Anterior cingulate cortex (tissue), 58 donors: ENCODE measurements at regions not wholly inside any gene's neighbourhood (a gene's known extent, or its start where the extent isn't known, plus 50 kb on each side); places are given as distances from the start of the nearest gene placed in this dataset.
A peak's percentile ranks its signal among the peaks of the same experiment; 100 is the strongest.
"Not testable (repeated sequence)": the region's sequence is repeated elsewhere in the genome, so short reads cannot be mapped to it uniquely, and the experiment has no call there.

Experiments
- DNase-seq, 58 donors: peaks; one replicate each; lab custom pipeline; 2025; lab: John Stamatoyannopoulos, UW

DNA sequence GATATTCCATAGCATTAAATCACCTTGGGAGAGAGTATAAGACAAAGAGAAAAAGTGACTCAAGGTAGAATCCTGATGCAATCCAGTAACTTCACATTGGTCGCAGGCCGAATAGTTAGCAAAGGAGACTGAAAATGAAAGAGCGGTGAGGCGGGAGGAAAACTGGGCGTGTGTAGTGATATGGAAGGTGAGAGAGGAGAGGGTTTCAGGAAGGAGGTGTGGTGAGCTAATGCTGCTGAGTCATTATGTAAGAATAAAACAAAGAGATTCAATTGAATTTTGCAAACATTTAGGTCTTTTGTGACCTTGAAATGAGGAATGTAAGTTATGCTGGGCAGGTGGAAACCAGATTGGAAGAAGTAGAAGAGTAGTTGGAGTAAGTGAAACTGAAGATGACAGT, 235.3 kb downstream of the C3orf38 start:
- no peak for DNase-seq

DNA sequence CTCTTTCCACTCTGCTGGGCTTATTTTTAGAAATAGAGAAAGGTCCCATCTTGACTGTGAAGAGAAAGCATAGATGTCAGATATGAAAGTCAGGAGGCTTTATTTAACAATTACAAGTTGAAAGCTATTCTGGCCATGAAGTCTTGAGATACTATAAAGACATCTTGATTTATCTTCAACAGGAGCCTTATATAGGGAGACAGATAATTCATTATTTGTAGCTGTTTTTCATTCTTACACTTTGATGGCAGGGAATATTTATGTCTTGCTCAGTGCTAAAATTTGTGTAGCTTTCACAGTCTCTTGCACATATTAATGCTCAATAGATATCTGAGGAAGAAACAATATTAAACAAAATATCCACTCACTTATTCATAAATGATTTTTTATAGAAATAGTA, 248.8 kb downstream of the C3orf38 start:
- no peak for DNase-seq

DNA sequence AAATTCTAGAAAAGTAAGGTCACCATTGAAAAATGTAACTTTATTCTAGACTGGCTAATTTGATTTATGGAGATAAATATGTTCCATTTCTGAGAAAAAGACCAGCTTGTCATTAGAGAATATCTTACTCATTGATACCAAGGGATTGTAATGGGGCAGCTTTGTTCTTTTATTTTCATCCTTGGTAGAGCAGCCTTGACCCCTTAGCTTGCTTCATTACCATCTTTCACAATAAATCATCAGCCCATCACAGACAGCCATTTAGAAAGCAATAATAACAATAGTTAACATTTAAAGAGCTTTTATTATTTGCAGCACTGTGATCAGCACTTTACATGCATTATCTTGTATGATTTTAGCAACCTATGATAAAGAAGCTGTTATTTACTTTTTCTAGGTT, 253.6 kb downstream of the C3orf38 start:
- no peak for DNase-seq

DNA sequence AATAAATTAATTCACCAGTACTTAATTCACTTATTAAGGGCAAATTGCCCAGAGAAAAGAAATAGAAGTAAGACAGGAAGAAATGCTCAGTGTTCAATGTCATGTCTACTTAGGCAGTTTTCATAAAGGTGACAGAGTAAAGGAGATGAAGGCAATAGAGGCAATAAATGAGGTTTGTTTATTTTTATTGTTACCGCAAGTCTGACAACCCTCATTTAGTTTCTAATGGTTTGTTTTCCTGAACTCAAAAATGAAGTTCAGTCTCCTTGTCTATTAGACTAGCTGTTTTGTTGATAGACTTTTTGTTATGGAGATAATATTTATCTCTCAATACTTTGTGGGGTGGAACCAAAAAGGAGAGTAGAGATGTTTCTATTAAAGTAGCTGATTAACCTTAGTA, 258.3 kb downstream of the C3orf38 start:
- DNase-seq, result no peak

DNA sequence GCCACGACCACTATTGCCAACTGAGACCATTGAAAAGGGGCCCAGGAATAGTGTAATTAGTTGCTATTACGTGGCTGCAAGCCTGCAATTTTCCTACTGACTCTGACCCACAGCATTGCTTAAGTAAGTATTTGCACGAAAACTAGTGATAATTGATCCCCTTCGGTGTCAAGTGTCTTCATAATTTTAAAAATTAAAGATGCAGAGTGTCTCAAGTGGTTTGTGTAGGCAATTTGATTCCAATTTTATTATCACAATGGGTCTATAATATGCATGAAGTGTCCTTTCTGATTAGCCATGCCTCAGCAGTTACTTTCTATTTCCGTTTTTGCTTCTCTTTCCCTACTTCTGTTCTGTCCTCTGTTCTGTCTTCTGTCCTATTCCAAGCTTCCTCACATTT, 259.2 kb downstream of the C3orf38 start:
- DNase-seq, result no peak

DNA sequence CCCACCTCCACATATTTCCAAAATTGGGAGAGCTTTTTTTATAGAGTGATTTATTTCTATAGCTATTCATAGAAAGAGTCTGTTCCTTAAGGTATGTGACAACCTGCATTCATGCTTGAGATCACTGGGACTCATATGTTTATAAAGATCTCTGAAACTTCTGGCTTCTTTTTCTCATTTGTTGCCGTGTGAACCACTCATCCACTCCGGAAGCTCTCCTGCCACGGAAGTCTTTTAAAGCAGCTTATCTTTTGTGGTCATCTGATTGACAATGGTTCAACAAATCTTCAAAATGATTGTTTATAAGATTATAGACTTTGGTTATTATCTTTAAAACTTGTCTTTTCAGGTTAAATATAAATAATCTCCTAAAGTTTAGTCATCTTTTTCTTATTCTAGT, 260.5 kb downstream of the C3orf38 start:
- no peak for DNase-seq

DNA sequence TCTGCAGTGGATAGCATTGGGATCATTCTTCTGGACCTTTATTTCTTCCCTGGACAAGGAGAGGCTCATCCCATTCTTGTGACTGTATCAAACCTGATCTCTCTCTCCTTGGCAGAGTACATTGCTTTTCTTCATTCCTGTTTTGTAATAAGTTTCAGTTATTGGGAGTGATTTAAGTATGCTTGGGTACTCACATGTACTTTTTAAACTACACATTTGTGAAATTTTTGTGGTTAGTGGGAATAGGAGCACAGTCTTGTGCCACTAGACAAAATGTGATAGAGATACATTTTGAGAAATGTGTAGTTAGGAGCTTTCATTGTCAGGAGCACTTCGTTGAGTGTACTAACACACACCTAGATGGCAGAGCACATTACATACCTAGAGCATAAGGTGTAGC, 262.6 kb downstream of the C3orf38 start:
- no peak for DNase-seq

DNA sequence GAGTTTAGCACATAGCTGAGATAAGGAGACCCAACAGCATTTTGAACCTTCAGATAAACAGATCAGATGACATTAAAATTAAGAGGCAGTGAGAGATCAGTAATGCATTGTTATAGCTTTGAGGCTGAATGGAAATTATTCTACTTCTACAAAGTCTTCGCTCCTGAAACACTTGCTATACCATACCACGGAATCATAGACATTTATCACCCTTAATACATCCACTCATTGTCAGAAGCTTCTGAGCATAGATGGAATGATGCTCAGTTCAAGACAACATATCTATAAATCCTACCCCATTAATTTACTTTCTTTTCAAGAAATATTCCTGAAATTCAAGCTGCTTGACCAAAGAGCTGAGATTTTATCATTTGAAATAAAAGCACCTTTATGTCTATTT, 266.7 kb downstream of the C3orf38 start:
- no peak for DNase-seq

DNA sequence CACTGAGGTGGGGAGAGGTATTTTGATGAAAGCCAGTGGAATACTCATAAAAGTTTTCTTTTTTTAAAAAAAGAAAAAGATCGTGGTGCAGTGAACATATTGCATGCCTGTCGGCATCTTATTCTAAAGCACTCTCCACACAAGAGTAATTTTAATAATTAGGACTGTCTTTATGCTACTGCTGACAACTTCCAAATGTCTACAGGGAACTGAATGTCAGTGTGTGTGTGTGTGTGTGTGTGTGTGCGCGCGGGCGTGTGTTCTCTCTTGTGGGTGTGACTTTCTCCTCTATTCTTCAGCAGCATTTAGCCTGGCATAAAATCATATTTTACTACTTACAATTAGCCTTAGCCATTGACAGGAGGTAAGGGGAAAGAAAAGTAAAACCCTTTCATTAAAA, 268.5 kb downstream of the C3orf38 start:
- no peak for DNase-seq

DNA sequence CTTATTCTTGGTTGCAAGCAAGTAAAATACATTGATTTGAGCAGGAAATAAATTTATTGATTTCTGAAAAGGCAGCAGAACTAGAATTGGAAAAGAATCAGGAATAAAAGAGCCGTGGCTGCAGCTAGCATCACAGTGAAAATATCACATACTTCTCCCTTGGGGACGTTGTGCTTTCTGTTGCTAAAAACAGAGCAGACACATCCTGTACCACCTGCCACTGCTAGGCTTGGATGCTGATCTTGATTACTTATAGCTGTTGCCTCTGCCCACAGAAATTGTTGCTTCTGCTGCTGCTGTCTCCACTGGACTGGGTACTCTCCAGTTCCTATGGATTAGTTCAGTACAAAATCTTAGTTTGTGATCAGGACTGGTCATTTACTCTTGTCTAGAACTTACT, 283.8 kb downstream of the C3orf38 start:
- peak in 24 of 58 donors; percentile 0 to 36 (median 6) for DNase-seq

DNA sequence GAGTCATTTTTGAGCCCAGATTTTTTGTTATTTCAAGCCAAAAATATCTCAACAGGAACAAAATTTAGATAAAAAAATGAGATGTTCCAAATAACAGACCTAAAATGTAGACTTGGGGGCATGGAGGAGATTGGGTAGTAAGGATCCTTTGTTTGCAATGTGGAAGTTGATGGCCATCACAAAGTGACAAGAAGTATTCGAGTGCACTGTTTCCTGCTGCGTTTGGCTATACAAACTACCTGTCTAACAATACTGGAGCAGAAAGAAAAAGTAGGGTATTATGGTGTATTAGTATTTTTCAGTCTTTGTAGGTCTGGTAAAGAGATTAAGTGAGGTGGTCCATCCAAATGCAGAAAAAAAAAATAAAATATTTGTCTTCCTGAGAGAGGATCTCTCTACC, 284.2 kb downstream of the C3orf38 start:
- no peak for DNase-seq

DNA sequence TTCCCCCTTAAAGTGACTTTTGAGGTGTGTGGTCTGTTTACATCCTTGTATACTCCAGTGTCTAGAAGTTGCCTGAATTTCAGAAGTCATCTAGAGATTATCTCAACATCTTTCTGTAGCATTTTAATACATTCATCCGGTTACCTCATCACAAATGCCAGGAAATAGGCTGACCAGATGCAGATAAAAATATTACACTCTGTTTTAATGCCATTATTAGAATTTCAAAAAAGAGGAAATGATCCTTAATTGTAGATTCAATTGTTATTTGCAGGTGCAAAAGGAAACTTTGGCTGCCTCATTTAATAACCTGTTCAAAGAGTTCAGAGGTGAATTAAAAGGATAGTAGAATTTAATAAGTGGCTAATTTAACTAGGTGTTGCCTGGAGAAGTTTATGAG, 290.9 kb downstream of the C3orf38 start:
- DNase-seq, result no peak

DNA sequence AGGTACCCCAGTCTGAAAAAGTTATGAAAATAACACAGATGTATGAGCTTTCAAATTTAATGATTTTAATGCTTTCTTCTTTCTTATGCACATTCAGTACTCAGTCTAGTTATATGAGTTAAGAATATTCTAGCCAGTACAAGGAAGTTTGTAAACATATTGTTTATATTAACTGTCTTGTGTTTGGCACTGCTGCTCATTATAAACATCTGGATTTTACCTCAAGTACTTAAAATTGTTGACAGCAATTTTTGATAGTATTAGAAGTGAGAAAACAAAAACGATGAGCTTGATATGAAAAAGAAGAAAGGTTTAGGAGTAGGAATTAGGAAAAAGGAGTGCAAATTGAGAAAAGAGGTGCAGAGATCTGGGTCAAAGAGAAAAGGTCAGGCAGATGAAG, 293.3 kb downstream of the C3orf38 start:
- no peak for DNase-seq

DNA sequence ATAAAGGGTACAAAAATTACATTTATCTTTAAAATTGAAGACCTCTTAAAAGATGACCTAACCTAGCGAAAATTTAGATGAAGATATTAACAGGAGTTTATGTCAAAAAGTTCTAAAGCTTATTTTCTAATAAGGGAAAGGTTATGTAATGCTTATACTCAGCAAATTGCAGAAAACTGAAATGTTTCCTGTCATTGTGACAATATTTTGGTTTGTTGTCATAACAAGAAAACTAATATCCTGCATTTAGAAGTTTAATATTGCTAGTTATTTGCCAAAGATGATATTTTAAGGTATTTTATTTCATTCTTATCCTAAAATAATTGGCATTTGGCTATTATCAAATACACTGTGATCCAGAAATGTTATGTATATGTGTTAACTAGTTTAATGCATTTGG, 294.5 kb downstream of the C3orf38 start:
- DNase-seq, result no peak

DNA sequence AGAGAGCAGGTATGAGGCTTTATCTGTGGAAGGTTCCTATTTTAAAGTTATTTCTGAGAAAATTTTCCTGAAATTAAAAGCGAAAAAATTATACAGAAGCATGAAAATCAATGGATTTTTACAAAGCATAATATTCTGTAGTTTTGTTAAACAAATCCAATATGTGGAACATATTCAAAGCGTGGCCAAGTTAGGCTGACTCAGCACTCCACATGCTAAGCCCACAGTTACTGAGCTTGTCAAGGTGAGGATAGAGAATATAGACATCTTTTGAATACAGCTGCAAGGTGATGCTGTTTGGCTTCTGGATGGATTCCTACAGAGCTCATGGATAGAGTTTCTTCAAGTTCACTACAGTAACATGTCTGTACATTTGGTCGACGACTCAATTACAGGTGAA, 302.5 kb downstream of the C3orf38 start:
- DNase-seq, result no peak

DNA sequence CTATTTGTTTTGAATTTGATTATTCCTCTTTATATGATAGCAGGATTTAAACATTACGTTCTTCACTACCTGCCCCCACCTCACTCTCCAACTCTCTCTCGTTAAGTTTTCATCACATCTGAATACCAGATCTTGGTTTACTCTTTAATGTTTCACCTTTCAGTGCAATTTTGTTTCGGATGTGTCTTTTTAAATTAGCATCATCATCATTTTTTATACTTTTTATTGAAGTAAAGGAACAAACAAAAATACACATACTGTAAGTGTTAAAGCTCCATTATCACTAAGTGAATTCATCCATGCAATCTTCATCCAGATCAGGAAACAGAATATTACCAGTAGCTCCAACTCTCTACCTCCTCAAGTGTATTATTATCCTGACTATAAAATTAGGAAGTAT, 310.6 kb downstream of the C3orf38 start:
- no peak for DNase-seq

DNA sequence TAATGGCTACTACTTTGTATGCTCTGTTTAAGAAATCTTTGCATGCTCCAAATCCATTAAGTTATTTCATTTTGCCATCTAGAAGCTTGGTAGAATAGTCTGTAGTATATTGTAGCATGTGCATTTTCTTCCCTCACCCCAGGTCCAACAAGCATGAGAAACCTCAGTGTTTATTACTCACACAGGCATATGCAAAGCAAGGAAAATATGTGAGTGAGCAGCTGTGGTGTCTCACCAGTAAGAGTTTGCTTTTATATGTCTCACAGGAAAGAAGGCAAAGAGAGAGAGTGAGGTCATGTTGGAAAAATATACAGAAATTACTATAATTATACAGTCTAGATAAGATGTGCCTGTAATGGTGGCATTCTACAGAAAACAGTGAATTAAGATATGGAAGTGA, 312.5 kb downstream of the C3orf38 start:
- no peak for DNase-seq

DNA sequence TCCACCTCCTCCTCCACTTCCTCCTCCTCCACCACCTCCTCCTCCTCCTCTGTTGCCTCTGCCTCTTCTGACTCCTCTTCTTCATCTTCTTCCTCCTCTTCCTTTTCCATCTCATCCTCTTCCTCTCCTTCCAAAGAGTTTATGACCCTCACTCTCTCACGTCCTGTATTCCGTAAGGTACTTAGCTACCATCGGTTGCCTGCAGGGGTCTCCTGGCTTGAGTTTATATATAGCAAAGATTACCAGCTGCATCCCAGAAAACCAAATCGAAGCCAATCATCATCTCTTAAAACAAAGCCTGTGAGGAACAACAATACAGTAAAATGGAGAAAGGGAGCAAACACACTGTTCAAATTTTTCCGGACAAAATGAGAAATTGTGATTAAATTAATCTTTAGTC, 317.4 kb downstream of the C3orf38 start:
- no peak for DNase-seq

DNA sequence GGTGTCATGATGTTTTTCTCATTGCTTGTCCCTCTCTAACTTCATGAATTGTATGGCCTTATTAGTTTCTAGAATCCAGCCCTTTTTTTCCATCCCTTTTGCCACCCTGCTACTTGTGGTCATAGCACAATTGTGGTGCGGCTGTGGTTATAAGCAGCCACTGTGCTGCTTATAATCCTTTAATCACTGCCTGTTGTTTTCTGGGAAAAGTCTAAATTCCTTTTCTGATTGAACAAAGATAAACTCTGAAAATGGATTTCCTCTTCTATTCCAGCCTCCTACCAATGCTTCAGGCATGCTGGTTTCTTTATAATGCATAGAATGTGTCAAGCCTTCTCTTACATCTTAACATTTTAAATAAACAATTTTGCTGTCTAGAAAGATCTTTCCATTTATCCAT, 319.5 kb downstream of the C3orf38 start:
- DNase-seq, result no peak

DNA sequence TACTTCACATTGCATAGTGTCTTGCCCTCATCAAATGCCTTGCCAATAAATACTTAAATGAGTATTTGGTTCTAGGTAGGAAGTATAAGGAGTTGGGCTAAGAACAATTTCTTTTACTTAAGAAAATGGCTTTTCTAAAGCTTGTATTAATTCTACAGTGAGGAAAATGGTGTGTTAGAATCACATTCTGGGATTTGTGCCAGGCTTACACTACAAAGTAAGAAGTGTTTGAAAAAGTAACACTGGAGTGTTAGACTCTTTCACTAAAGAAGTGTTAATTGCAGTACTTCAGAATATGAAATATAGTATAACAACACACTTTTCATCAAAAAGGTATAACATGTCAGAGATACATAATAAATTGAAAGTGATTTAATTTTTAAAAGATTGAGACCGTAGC, 328.7 kb downstream of the C3orf38 start:
- DNase-seq, result no peak

DNA sequence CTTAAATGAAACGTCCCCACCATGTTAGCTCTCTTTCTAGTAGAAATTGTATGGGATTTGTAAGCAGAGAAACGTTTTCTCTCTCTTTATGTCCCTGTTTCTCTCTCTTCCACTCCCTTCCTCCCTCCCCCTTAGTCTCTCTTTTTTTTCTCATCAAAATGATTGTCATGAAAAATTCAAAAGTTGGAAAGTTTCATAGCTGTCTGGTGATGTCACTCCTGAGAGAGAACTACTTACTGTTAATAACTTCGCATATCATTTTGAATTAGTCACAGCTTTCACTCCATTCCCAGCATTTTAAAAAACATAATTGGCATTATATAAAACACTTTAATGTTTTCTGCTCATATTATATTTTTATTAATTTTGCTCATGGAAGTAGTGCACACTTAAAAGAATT, 331.1 kb downstream of the C3orf38 start:
- no peak for DNase-seq

DNA sequence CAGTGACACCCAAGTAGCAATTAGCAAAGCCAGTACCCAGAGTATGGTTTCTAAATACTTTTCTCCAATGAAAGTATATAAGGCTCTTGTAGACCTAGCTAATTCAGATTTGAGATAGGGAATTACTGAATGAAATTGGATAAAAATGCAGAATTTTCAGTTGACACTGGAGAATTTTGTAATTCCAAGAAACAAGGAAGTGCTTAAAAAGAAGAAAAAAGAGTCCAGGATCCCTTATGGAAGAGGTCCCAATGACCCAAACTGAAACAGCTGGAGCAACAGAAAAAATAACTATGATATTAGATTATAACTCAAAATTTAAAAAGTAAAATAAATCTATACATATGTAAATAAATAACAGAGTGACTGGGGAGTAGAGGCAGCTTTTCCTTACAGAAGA, 335.2 kb downstream of the C3orf38 start:
- no peak for DNase-seq

DNA sequence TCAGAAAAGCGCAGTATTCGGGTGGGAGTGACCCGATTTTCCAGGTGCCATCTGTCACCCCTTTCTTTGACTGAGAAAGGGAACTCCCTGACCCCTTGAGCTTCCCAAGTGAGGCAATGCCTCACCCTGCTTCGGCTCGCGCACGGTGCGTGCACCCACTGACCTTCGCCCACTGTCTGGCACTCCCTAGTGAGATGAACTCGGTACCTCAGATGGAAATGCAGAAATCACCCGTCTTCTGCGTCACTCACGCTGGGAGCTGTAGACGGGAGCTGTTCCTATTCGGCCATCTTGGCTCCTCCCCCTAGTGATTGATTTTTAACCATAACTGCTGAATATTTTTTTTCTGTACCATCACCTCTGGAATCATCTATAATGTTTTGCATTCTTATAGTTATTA, 359.1 kb downstream of the C3orf38 start:
- not testable (repeated sequence) for DNase-seq

DNA sequence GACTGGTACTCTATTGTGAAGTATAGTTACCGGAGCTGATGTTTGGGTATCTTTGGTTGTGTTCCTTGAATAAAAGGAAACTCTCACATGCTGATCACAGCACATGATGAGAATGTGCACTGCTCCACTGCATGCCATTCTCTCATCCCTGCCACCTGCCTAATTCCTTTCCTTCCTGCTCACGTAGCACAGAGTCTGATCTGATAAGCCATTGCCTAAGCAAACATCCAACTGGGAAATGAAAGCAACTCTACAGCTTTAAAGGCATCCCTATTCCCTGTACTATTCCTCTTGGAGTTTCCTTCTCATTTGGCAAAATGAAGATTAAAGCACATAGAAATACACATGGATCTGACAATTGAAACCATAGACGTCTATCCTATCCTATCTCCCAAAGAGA, 359.8 kb downstream of the C3orf38 start:
- no peak for DNase-seq
